HG02943 (cell line): ENCODE measurements at regions not wholly inside any gene's neighbourhood (a gene's known extent, or its start where the extent isn't known, plus 50 kb on each side); places are given as distances from the start of the nearest gene placed in this dataset.
"Not testable (repeated sequence)": the region's sequence is repeated elsewhere in the genome, so short reads cannot be mapped to it uniquely, and the experiment has no call there.

Experiments
- ATAC-seq: cut with Tn5 transposase; IDR thresholded peaks from one replicate; pipeline ENCODE4 v1.9.1; 2021; ENCODE audit warnings: mild to moderate bottlenecking, low read depth, moderate library complexity; ENCODE audit not compliant: unreplicated experiment

DNA sequence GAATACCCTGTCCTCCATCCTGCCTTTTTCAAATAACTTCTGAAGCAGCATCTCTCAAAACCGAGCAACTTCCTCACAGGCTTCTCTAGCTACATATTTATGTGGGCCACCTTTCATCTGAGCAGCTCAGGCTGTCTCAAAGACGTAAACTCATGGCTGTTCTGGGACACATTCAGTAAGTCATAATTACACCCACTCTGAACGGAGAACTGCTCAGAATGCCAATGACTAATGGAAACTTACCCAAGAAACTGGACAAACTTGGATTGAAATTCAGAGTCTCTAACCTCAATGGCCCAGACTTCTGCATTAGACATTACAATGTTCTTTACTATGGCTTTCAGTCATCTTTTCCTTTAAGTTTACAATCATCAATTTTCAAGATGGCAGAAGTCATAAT lies 145.2 kb downstream of the RAD51AP2 start:
- ATAC-seq, result no peak

DNA sequence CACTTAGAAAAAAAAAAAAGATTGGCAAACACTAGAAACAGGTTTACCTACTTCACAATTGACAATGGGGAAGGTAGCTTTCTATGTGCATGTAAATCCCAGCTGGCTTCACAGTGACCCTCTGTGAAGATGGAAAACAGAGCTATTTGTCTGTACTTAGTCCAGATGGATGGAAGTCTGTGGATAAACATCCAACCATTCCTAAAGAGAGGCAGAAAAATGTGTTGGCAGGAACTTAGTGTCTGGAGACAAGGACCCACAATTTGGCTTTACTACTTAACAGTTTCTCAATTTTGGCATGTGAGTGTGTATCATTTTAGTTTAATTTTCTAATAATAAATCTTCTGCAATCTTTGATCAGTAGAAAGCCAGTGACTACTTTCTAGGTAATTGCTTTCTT lies 154.4 kb downstream of the RAD51AP2 start:
- ATAC-seq, result no peak

DNA sequence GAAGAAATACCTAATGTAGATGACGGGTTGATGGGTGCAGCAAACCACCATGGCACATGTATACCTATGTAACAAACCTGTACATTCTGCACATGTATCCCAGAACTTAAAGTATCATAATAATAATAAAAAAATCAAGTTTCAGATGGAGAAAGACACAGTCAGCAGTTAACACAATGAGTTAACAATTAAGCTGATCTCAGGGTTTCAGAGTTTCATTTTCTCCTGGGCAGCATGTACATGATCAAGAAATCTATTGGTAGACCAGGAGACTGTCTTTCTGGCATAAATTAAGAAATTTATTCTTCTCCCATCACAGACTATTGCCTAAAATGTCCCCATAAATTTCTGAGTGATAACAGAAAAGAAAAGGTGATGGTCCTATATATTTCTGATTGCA lies 155.3 kb downstream of the RAD51AP2 start:
- no peak for ATAC-seq

DNA sequence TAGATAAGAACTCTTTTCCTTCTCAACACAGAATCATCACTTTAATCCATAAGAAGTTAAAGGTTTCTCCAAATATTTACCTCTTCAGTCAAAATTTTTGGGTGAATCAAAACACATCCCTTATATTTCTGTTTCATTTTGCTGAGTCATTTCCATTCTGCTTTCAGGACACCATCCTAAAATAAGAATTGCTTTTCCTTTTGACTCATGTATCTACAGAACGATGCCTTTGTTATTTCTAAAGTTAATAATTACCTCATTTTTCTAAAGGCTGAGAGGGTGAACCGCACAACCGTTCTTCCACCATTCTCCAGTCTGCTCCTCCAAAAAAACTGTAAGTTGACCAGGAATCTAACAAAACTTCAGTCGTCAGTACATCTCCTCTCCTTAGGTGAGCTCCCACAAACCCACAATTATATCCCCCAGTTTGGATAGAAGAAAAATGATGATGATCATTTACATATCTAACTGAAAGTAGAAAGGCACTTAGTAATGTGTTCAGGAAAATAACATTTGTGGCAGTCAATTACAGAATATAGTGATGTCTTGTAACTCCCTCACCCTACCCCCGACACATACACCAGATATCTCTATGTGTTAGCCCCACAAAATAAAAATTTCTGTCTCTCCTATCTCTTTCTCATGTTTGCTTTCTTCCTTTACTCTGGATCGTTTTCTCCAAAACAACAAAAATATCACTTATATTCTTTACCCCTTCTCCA lies 162.5 kb downstream of the RAD51AP2 start:
- ATAC-seq, result peak; percentile 94

DNA sequence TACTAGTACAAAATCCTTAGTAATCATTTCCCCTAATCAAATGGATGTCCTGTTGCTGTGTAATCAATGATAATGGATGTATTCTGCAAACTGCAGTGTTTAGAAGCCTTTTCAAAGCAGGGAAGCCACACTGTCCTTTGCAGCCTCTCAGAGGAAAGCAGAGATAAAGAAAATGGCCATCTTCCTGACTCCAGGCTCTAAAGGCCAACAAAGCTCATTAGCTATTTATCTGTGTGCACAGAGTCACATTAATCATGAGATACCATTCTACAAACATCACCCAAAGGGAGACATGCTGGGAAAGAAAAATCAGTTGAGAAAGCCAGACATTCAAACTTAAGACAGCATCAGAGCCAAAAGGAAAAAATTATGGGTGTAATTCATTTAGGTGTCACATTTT lies 165.0 kb downstream of the RAD51AP2 start:
- ATAC-seq, result no peak

DNA sequence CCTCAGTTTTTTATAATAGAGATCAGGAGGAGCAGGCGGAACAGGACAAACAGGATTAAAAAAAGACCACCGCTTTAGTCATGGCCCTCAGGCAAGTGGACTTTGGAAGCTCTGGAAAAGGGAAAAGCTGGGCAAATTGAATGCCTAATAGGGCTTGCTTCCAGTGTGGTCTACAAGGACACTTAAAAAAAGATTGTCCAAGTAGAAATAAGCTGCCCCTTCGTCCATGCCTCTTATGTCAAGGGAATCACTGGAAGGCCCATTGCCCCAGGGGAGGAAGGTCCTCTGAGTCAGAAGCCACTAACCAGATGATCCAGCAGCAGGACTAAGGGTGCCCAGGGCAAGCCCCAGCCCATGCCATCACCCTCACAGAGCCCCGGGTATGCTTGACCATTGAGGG lies 175.5 kb downstream of the RAD51AP2 start:
- not testable (repeated sequence) for ATAC-seq

DNA sequence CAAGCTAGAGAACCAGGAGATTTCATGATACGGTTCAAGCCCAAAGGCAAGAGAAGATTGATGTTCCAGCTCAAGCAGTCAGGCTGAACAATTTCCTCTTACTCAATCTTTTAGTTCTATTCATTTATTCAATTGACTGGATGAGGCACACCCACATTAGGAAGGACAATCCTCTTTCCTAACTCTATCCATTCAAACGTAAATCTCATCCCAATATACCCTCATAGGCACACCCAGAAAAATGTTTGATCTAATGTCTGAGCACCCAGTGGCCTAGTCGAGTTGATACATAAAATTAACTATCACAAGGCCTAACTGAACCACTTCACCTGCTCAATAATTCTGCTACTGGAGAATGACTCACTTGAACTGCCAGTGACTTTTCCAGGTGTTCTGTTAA lies 180.7 kb downstream of the RAD51AP2 start:
- ATAC-seq, result no peak

DNA sequence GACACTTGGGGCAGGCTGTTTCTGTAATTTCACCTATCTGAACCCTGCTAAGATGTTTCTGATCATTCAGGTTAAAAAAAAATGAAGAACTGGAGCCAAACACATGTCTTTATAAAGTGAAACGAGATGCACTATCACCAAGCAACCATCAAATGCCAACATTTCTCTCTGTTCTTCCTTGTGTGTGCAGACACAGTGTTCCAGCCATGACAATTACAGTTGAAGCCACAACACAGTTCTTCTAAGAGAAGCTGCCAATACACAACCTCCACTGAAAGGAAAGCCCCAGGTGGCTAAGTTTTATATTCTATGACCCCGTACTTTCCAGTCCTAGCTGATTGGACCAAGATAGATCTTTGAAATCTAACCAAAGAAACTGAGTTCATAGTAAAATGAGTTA lies 181.8 kb downstream of the RAD51AP2 start:
- no peak for ATAC-seq

DNA sequence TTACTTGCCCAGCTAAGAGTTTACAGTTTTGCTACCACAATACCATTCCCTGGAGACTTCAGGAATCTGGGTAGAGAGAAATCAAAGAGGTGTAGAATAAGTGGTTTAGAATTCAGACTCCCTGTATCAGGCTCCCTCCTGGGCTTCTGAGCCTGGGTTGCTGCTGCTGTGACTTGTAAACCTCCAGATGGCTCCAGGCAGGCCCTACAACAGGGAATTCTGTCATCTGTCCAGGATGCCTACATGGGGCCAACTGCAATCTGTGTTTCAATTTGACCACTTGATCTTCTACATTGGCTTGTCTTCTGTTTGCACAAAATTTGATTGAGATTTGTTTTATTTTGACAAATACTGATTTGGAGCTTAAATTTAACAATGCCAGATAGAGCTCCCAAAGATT lies 183.9 kb downstream of the RAD51AP2 start:
- no peak for ATAC-seq

DNA sequence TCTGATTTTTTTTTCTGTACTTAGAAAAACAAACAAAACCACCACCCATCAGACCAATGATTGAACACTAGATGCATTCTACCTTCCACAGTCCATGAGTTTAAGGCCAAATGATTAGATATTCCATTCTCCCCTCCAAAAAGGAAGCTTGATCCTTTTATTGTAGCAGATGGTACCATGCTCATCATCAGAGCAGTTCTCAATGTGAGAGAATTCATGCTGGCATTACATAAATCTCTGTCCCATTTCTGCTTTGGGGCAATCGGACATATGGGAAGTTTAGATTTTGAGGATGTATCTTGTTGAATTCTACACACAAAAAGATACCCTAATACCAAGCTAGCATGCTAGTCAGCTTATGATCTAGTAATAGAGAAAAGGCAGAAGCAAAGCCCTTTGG lies 186.6 kb downstream of the RAD51AP2 start:
- no peak for ATAC-seq

DNA sequence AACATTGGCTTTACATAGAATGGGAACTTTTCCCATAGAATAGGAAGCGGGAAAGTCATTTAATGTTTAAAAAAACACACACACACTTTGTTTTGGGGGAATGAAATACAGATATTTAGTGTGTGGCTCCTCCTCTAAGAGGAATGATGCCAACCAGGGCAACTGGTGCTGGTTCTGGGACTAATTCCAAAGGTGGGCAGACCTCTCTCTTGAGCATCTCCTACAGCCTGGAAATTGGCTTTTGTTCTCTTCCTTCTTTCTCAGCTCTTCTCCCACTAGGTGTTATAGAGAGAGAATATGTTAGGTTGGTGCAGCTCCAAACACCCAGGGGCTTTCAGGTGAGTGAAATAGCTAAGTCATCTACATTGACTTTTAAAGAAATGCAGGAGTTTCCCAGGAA lies 190.1 kb downstream of the RAD51AP2 start:
- no peak for ATAC-seq

DNA sequence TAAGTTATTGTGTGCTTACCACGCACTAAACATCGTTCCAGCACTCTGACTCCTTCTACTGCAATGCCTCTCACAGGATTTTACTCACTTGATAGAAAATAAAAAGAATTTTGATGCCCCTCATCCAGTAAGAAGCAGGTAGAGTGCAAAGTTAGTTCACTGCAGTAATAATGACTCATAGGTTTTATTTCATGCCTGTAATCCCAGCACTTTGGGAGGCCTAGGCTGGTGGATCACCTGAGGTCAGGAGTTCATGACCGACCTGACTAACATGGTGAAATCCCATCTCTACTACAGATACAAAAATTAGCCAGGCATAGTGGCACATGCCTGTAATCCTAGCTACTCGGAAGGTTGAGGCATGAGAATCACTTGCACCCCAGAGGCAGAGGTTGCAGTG lies 190.6 kb downstream of the RAD51AP2 start:
- no peak for ATAC-seq

DNA sequence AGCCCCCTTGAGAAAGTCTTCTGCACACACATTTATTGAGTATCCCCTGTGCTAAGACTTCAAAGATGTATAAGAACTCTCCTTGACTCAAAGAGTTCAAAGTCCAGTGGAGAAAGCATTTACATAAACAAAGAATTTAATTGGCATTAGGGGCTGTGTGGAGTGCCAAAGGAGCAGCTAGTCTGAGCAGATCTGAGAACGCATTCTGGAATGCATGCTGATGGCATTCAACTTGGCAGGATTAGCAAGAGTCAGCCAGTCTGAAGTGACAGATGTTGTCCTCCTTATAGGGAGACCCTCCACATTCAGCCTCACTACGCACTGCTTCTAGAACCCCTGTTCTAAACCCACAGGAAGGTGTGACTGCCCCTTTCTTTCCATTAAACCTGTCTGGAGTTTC lies 191.5 kb downstream of the RAD51AP2 start:
- ATAC-seq, result no peak

DNA sequence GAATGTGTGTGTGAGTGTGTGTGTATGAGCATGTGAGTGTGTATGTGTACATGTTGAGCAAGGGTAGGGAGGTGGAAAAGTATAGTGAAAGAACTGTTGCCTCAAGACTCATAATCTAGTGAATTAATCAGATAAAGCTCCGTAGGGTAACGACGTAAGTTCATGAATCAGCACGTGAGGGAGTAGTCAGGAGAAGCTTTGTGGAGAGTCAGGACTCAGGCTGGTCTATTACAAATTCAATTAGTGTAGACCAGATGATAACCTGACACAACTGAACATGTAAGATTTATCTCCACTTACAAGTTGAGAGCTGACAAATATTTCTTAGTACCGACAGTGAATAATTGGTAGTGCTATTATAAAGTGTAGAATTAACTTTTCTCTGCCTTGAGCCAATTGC lies 194.5 kb downstream of the RAD51AP2 start:
- ATAC-seq, result no peak

DNA sequence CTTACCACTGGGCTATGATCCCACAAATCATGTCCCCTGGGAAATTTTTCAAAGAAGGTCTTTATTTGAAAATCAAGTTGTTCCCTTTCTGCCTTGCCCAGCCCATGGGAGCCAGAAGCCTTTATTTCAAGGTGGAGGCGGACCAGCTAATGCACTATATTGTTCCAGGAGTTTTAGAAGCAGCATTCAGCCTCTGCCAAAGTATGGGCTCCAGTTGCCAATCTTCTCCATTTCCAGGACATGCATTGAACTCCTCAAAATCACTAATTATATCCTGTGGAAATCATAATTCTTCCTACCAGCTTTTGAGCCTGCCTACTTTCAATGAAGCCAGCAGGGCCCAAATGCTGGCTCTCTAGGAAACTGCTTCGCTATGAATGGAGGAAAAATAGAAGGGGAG lies 195.8 kb downstream of the RAD51AP2 start:
- no peak for ATAC-seq

DNA sequence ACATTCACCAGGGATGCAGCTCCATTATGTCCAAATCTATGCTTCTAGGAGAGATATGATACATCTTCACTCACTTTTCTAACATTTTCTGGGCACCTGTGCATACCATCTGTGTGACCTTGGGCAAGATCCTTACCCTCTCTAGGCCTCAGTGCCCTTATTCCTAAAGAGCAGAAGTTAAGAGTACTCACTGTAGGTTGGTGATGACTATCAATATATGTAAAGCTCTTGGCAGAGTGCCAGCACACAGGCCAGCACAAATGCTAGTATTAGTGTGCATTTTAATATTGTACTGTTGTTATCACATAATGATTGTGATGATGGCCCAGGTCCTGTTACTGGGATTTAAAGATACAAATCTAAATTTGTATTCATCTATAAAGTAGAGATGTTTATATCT lies 199.2 kb downstream of the RAD51AP2 start:
- ATAC-seq, result no peak

DNA sequence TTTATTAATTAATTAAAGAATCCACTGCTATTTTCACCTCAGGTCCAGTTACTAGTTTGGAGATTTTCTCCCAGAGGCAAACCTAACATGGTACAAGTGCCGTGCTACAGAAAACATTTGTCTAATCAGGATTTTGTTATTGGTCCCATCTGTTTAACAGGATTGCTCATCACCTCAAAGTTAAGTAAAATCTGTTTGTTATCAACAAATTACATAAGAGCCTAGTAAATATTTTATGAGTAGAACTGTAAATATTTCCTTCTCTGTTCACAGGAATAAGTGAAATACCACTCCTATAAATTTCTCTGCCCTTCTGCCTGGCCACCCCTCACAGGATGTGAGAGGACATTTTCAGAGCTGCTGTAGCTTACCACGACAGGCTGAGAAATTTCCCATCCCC lies 200.2 kb downstream of the RAD51AP2 start:
- ATAC-seq, result no peak

DNA sequence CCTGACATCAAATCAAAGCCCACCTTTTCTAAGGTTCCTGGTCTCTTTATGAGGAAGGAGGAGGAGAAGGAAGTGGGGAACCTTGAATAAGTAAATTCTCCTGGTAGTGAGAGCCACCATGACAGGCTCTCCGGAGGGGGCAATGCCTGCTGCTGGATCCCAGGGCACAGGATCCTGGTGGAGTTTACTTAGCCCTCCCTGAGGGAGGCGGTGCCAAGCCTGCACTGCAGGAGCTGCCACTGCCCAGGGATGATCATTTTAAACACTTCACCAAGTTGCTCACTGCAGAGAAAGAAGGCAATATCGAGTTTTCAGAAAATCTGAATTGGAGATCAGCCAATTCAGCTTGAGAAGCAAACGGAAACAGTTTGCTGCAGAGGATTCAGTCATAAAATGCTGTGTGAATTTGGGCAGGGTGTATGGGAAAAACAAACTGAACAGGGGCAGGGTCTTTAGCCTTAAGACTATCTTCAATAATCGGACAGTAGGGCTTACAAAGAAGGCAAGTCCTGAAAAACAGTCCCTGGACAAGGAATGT lies 200.7 kb downstream of the RAD51AP2 start:
- ATAC-seq, result no peak

DNA sequence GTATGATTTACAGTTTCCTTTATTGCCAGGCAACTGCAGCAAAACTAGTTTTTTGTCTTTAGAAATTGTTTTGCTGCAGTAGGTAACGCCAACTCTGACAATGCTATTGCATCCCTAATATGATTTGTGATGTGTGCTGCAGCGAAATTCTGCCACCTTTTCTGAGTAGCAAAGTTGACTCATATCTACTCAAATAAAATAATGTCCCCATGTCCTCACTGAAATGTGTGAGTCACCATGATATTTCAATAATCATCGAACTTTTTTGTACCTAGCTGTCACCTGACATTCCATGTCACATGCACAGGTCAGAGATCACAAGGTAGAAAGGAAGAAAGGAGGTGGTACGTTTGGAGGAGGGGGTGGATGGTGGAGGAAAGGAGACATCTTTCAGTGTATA lies 205.0 kb downstream of the RAD51AP2 start:
- ATAC-seq, result no peak

DNA sequence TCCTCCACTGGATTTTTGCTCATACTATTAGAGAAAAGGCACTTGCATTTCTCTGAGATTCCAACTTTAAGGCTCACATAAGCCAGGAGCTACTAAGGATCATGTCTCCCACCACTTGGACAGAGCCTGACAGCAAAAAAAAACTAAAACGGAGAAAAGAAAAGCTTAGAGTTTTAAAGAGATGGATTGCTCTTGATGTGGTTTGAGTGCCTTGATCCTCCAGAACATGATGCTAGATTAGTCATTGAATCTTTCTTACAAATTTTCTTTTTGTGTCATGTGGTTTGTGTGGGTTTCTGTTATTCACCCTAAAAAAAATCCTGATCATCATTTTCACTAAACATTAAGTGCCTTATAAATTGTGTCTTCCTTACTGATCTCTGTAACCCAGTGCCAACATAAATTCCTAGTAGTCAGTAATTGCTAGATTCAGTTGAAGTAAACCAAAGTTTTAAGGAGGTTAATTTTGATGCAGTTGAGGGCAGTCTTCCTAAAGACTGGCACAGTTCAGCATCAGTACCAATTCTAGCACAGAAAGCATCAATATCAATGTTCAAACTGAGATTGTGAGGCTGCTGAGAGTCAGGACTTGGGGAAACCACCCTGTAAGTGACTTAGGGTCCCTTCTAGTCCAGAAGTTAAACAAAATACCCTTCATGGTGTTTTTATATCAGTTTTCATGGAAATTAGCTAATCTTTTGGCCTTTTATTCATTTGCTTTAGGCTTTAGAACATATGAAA lies 206.3 kb downstream of the RAD51AP2 start:
- ATAC-seq, result no peak

DNA sequence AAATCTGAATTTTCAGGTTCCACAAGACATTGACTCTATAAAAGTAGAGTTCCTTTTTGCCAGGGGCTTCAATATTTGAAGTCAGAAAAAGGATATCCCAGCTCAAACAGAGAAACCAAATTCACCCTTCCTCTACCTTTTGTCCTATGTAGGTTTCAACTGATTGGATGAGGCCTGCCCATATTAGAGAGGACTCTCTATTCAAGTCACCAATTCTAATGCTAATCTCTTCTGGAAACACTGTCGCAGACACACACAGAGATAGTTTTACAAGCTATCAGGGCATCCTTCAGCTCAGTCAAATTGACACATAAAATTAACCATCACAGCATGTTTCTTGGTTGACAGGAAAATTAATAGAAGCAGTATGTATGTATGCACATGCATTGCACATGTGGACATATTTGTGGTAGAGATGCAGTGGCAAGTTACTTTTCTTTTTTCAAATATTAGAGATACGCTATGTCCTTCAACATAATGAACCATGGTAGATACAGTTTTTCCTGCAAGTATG lies 207.1 kb downstream of the RAD51AP2 start:
- no peak for ATAC-seq
